ENCODE measurements at regions not wholly inside any gene's neighbourhood (a gene's known extent, or its start where the extent isn't known, plus 50 kb on each side); places are given as distances from the start of the nearest gene placed in this dataset.

DNA sequence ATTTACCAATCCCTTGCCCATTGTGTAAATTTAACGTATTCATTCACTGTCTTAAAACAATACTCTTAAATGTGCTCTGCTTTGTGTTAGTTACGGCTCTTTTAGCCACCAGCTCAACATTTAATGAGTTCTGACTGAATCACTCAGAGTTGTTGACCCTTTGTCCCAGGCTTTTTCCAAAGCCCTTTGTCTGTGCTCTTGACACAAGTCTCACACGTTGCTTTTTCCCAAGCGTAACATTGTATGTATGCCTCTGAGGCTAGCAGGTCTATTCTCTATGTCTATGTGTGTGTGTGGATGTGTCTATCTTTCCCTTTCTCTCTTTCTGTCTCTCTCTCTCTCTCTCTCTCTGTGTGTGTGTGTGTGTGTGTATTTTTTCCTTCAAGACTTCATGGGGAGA, 435.4 kb upstream of the GOLIM4 start:
- TF ChIP-seq, protein P1, sequence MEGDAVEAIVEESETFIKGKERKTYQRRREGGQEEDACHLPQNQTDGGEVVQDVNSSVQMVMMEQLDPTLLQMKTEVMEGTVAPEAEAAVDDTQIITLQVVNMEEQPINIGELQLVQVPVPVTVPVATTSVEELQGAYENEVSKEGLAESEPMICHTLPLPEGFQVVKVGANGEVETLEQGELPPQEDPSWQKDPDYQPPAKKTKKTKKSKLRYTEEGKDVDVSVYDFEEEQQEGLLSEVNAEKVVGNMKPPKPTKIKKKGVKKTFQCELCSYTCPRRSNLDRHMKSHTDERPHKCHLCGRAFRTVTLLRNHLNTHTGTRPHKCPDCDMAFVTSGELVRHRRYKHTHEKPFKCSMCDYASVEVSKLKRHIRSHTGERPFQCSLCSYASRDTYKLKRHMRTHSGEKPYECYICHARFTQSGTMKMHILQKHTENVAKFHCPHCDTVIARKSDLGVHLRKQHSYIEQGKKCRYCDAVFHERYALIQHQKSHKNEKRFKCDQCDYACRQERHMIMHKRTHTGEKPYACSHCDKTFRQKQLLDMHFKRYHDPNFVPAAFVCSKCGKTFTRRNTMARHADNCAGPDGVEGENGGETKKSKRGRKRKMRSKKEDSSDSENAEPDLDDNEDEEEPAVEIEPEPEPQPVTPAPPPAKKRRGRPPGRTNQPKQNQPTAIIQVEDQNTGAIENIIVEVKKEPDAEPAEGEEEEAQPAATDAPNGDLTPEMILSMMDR (IDR thresholded peaks at IDR 0.05) = no peak
- no peak for TF ChIP-seq POLR2A (IDR thresholded peaks at IDR 0.05)

Data from thyroid gland (tissue), 4 donors.